ENCODE measurements at regions not wholly inside any gene's neighbourhood (a gene's known extent, or its start where the extent isn't known, plus 50 kb on each side); places are given as distances from the start of the nearest gene placed in this dataset.

- H3K4me3 ChIP-seq (ENCODE audit: low read length in 2 of 2): no peak overlapping the region
- WGBS: 68% methylated on average over 4 of the region's 4 CpGs
- no peak for DNase-seq (ENCODE audit: low read depth in 6 of 9, low spot score in 9 of 9)
These were observed 536.8 kb downstream of the MIAT start for GRCh38 chr22:27194096-27194748.

GRCh38 chr22:27195094-27195493 is 537.7 kb downstream of the MIAT start:
- no peak for DNase-seq (ENCODE audit: low read depth in 6 of 9, low spot score in 9 of 9)
- 93% methylated on average over 20 of the region's 20 CpGs for WGBS
- no peaks in the 10 kb centered on the region for H3K9me3 ChIP-seq (ENCODE audit: control insufficient read depth in 2 of 2, insufficient read depth in 1 of 2, low read length in 1 of 2)
- no peaks in the 10 kb centered on the region for H3K36me3 ChIP-seq (ENCODE audit: control insufficient read depth in 2 of 2, insufficient read depth in 2 of 2, low read length in 1 of 2)
- no peaks in the 10 kb centered on the region for H3K4me1 ChIP-seq (ENCODE audit: control insufficient read depth in 2 of 2, insufficient read depth in 2 of 2, low read length in 2 of 2)
- no peaks in the 10 kb centered on the region for H3K27me3 ChIP-seq (ENCODE audit: control insufficient read depth in 2 of 2, insufficient read depth in 1 of 2, low read length in 1 of 2)
- no peak overlapping the region for H3K4me3 ChIP-seq (ENCODE audit: low read length in 2 of 2)
- H3K27ac ChIP-seq (ENCODE audit: low read depth in 1 of 2, low read length in 1 of 2): no peak overlapping the region

More at GRCh38 chr22:27194096-27194748, 536.8 kb downstream of the MIAT start:
- H3K27me3 ChIP-seq (ENCODE audit: control insufficient read depth in 2 of 2, insufficient read depth in 1 of 2, low read length in 1 of 2): no peaks in the 10 kb centered on the region
- no peaks in the 10 kb centered on the region for H3K4me1 ChIP-seq (ENCODE audit: control insufficient read depth in 2 of 2, insufficient read depth in 2 of 2, low read length in 2 of 2)
- H3K9me3 ChIP-seq (ENCODE audit: control insufficient read depth in 2 of 2, insufficient read depth in 1 of 2, low read length in 1 of 2): no peaks in the 10 kb centered on the region
- no peaks in the 10 kb centered on the region for H3K36me3 ChIP-seq (ENCODE audit: control insufficient read depth in 2 of 2, insufficient read depth in 2 of 2, low read length in 1 of 2)
- H3K27ac ChIP-seq (ENCODE audit: low read depth in 1 of 2, low read length in 1 of 2): no peak overlapping the region

GRCh38 chr22:27195494-27195893 is 538.1 kb downstream of the MIAT start:
- no peaks in the 10 kb centered on the region for H3K27me3 ChIP-seq (ENCODE audit: control insufficient read depth in 2 of 2, insufficient read depth in 1 of 2, low read length in 1 of 2)
- no peaks in the 10 kb centered on the region for H3K4me1 ChIP-seq (ENCODE audit: control insufficient read depth in 2 of 2, insufficient read depth in 2 of 2, low read length in 2 of 2)
- no peak for DNase-seq (ENCODE audit: low read depth in 6 of 9, low spot score in 9 of 9)
- no peak overlapping the region for H3K27ac ChIP-seq (ENCODE audit: low read depth in 1 of 2, low read length in 1 of 2)
- H3K4me3 ChIP-seq (ENCODE audit: low read length in 2 of 2): no peak overlapping the region
- WGBS: 92% methylated on average over 5 of the region's 5 CpGs
- H3K36me3 ChIP-seq (ENCODE audit: control insufficient read depth in 2 of 2, insufficient read depth in 2 of 2, low read length in 1 of 2): no peaks in the 10 kb centered on the region
- H3K9me3 ChIP-seq (ENCODE audit: control insufficient read depth in 2 of 2, insufficient read depth in 1 of 2, low read length in 1 of 2): no peaks in the 10 kb centered on the region

- WGBS: 82% methylated on average over 4 of the region's 4 CpGs
- Histone ChIP-seq H3K4me1 (ENCODE audit: control insufficient read depth in 2 of 2, insufficient read depth in 2 of 2, low read length in 2 of 2) (no peaks in the 10 kb centered on the region), H3K9me3 (ENCODE audit: control insufficient read depth in 2 of 2, insufficient read depth in 1 of 2, low read length in 1 of 2) (no peaks in the 10 kb centered on the region), H3K4me3 (ENCODE audit: low read length in 2 of 2) (no peak overlapping the region), H3K27me3 (ENCODE audit: control insufficient read depth in 2 of 2, insufficient read depth in 1 of 2, low read length in 1 of 2) (no peaks in the 10 kb centered on the region), H3K36me3 (ENCODE audit: control insufficient read depth in 2 of 2, insufficient read depth in 2 of 2, low read length in 1 of 2) (no peaks in the 10 kb centered on the region), H3K27ac (ENCODE audit: low read depth in 1 of 2, low read length in 1 of 2) (no peak overlapping the region)
- DNase-seq (ENCODE audit: low read depth in 6 of 9, low spot score in 9 of 9): no peak
These were observed 539.2 kb downstream of the MIAT start for GRCh38 chr22:27196606-27197005.

GRCh38 chr22:27197052-27197451 is 539.7 kb downstream of the MIAT start:
- DNase-seq (ENCODE audit: low read depth in 6 of 9, low spot score in 9 of 9): no peak
- Histone ChIP-seq H3K36me3 (ENCODE audit: control insufficient read depth in 2 of 2, insufficient read depth in 2 of 2, low read length in 1 of 2) (no peaks in the 10 kb centered on the region), H3K9me3 (ENCODE audit: control insufficient read depth in 2 of 2, insufficient read depth in 1 of 2, low read length in 1 of 2) (no peaks in the 10 kb centered on the region), H3K4me1 (ENCODE audit: control insufficient read depth in 2 of 2, insufficient read depth in 2 of 2, low read length in 2 of 2) (no peaks in the 10 kb centered on the region), H3K4me3 (ENCODE audit: low read length in 2 of 2) (no peak overlapping the region), H3K27me3 (ENCODE audit: control insufficient read depth in 2 of 2, insufficient read depth in 1 of 2, low read length in 1 of 2) (no peaks in the 10 kb centered on the region), H3K27ac (ENCODE audit: low read depth in 1 of 2, low read length in 1 of 2) (no peak overlapping the region)
- 95% methylated on average over 4 of the region's 4 CpGs for WGBS

GRCh38 chr22:27197618-27198017 is 540.2 kb downstream of the MIAT start:
- Histone ChIP-seq H3K9me3 (ENCODE audit: control insufficient read depth in 2 of 2, insufficient read depth in 1 of 2, low read length in 1 of 2) (no peaks in the 10 kb centered on the region), H3K36me3 (ENCODE audit: control insufficient read depth in 2 of 2, insufficient read depth in 2 of 2, low read length in 1 of 2) (no peaks in the 10 kb centered on the region), H3K27me3 (ENCODE audit: control insufficient read depth in 2 of 2, insufficient read depth in 1 of 2, low read length in 1 of 2) (no peaks in the 10 kb centered on the region), H3K27ac (ENCODE audit: low read depth in 1 of 2, low read length in 1 of 2) (no peak overlapping the region), H3K4me1 (ENCODE audit: control insufficient read depth in 2 of 2, insufficient read depth in 2 of 2, low read length in 2 of 2) (no peaks in the 10 kb centered on the region), H3K4me3 (ENCODE audit: low read length in 2 of 2) (no peak overlapping the region)
- no peak for DNase-seq (ENCODE audit: low read depth in 6 of 9, low spot score in 9 of 9)
- 98% methylated on average over 1 of the region's 1 CpG for whole genome bisulfite sequencing

- H3K4me1 ChIP-seq (ENCODE audit: control insufficient read depth in 2 of 2, insufficient read depth in 2 of 2, low read length in 2 of 2): no peaks in the 10 kb centered on the region
- no peak for DNase-seq (ENCODE audit: low read depth in 6 of 9, low spot score in 9 of 9)
- H3K27ac ChIP-seq (ENCODE audit: low read depth in 1 of 2, low read length in 1 of 2): no peak overlapping the region
- H3K9me3 ChIP-seq (ENCODE audit: control insufficient read depth in 2 of 2, insufficient read depth in 1 of 2, low read length in 1 of 2): no peaks in the 10 kb centered on the region
- no peaks in the 10 kb centered on the region for H3K27me3 ChIP-seq (ENCODE audit: control insufficient read depth in 2 of 2, insufficient read depth in 1 of 2, low read length in 1 of 2)
- H3K4me3 ChIP-seq (ENCODE audit: low read length in 2 of 2): no peak overlapping the region
- no peaks in the 10 kb centered on the region for H3K36me3 ChIP-seq (ENCODE audit: control insufficient read depth in 2 of 2, insufficient read depth in 2 of 2, low read length in 1 of 2)
These were observed 541.2 kb downstream of the MIAT start for GRCh38 chr22:27198518-27199035.

GRCh38 chr22:27199354-27199753 is 542.0 kb downstream of the MIAT start:
- H3K36me3 ChIP-seq (ENCODE audit: control insufficient read depth in 2 of 2, insufficient read depth in 2 of 2, low read length in 1 of 2): no peaks in the 10 kb centered on the region
- no peaks in the 10 kb centered on the region for H3K27me3 ChIP-seq (ENCODE audit: control insufficient read depth in 2 of 2, insufficient read depth in 1 of 2, low read length in 1 of 2)
- H3K4me1 ChIP-seq (ENCODE audit: control insufficient read depth in 2 of 2, insufficient read depth in 2 of 2, low read length in 2 of 2): no peaks in the 10 kb centered on the region
- no peak overlapping the region for H3K27ac ChIP-seq (ENCODE audit: low read depth in 1 of 2, low read length in 1 of 2)
- H3K9me3 ChIP-seq (ENCODE audit: control insufficient read depth in 2 of 2, insufficient read depth in 1 of 2, low read length in 1 of 2): no peaks in the 10 kb centered on the region
- no peak for DNase-seq (ENCODE audit: low read depth in 6 of 9, low spot score in 9 of 9)
- WGBS: 68% methylated on average over 2 of the region's 2 CpGs
- H3K4me3 ChIP-seq (ENCODE audit: low read length in 2 of 2): no peak overlapping the region

- no peak for DNase-seq (ENCODE audit: low read depth in 6 of 9, low spot score in 9 of 9)
- WGBS: 89% methylated on average over 10 of the region's 10 CpGs
- H3K4me1 ChIP-seq (ENCODE audit: control insufficient read depth in 2 of 2, insufficient read depth in 2 of 2, low read length in 2 of 2): no peaks in the 10 kb centered on the region
- no peak overlapping the region for H3K27ac ChIP-seq (ENCODE audit: low read depth in 1 of 2, low read length in 1 of 2)
- H3K9me3 ChIP-seq (ENCODE audit: control insufficient read depth in 2 of 2, insufficient read depth in 1 of 2, low read length in 1 of 2): no peaks in the 10 kb centered on the region
- H3K4me3 ChIP-seq (ENCODE audit: low read length in 2 of 2): no peak overlapping the region
- no peaks in the 10 kb centered on the region for H3K36me3 ChIP-seq (ENCODE audit: control insufficient read depth in 2 of 2, insufficient read depth in 2 of 2, low read length in 1 of 2)
- H3K27me3 ChIP-seq (ENCODE audit: control insufficient read depth in 2 of 2, insufficient read depth in 1 of 2, low read length in 1 of 2): no peaks in the 10 kb centered on the region
These were observed 543.9 kb downstream of the MIAT start for GRCh38 chr22:27201276-27201675.
